Stomach (tissue), 4 donors: ENCODE measurements at regions not wholly inside any gene's neighbourhood (a gene's known extent, or its start where the extent isn't known, plus 50 kb on each side); places are given as distances from the start of the nearest gene placed in this dataset.

Experiments
- POLR2A ChIP-seq, 4 donors: fragments of 450-650 bp; IDR thresholded peaks; one replicate each; pipeline ENCODE4 v1.6.1; 2016; ENCODE audit warnings: antibody characterized with exemption in 4 of 4, control low read depth in 2 of 4, mild to moderate bottlenecking in 1 of 4, moderate library complexity in 1 of 4
- TF ChIP-seq, protein P1 (sequence below), 7 experiments: fragments of 450-650 bp in 4 of 7; fragments of 200-600 bp in 3 of 7; sonication (generic) in 3 of 7; IDR thresholded peaks; one replicate each; pipeline ENCODE4 v1.5.1; 2016 to 2019; ENCODE audit warnings: antibody characterized with exemption in 7 of 7, control low read depth in 2 of 7, mild to moderate bottlenecking in 1 of 7

- TF ChIP-seq POLR2A (IDR thresholded peaks at IDR 0.05) = no peak
- TF ChIP-seq, protein P1, sequence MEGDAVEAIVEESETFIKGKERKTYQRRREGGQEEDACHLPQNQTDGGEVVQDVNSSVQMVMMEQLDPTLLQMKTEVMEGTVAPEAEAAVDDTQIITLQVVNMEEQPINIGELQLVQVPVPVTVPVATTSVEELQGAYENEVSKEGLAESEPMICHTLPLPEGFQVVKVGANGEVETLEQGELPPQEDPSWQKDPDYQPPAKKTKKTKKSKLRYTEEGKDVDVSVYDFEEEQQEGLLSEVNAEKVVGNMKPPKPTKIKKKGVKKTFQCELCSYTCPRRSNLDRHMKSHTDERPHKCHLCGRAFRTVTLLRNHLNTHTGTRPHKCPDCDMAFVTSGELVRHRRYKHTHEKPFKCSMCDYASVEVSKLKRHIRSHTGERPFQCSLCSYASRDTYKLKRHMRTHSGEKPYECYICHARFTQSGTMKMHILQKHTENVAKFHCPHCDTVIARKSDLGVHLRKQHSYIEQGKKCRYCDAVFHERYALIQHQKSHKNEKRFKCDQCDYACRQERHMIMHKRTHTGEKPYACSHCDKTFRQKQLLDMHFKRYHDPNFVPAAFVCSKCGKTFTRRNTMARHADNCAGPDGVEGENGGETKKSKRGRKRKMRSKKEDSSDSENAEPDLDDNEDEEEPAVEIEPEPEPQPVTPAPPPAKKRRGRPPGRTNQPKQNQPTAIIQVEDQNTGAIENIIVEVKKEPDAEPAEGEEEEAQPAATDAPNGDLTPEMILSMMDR (IDR thresholded peaks at IDR 0.05) = no peak
Measured at GRCh38 chr20:12882832-12883506, 125.8 kb upstream of the SPTLC3 start.
